SIG-M5 treated with dmso at 0.1 percent for 504 hours (cell line): ENCODE measurements at regions not wholly inside any gene's neighbourhood (a gene's known extent, or its start where the extent isn't known, plus 50 kb on each side); places are given as distances from the start of the nearest gene placed in this dataset.

Experiments
- DNase-seq: peaks from one replicate; lab custom pipeline; 2025; ENCODE audit not compliant: unreplicated experiment; lab: John Stamatoyannopoulos, UW

DNA sequence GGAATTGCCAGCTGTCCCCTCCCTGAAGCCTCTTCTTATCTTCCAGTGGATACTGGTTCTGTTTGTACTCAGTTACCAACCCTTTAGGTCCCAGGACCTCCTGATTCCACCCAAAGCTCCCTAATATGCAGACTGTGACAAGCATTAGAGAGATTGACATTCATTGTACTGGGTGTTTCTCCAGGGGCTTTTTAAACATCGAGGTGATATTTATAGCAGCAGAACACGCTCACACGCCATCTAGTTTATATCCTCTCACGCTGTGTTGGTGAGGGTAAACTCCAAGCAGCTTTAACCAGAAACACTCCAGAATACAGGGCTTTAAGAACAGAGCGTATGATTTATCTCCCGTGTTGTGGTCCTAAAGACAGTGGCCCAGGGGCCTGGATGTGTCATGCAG is 238.4 kb downstream of the IRF8 start:
- no peak for DNase-seq

DNA sequence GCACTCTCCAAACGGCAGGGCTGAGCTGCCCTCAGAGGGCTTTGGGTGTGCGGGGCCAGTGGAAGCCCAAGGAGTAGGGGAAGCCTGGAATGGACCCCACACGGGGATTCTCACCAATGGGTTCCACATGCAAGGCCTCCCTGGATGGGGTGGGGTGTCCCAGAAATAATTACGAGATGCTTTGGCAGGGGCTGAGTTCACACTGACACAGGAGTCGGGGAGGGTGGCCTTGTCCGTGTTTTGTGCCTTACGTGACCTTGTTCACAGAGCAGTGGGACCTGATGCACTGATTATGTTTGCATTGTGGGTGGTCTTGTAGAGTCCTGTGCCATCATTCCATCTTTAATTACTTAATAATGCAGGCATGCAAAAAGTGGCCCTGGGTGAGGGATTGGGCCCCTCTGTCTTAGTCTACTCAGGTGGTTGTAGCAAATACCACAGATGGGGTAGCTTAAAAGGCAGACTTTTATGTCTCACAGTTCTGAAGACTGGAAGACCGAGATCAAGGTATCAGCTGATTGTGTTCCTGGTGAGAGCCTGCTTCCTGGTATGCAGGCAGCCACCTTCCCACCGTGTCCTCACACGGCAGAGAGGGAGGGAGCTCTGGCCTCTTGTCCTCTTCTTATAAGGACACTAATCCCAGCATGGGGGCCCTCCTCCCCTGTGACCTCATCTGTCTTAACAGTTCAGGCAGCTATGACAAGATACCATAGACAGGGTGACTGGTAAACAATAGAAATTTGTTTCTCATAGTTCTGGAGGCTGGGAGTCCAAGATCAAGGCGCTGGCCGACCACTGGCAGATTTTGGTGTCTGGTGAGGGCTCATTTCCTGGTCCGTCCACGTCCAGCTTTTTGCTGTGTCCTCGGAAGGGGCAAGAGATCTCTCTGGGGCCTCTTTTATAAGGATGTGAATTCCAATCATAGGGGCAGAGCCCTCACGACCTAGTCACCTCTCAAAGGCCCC is 239.4 kb downstream of the IRF8 start:
- DNase-seq: no peak

DNA sequence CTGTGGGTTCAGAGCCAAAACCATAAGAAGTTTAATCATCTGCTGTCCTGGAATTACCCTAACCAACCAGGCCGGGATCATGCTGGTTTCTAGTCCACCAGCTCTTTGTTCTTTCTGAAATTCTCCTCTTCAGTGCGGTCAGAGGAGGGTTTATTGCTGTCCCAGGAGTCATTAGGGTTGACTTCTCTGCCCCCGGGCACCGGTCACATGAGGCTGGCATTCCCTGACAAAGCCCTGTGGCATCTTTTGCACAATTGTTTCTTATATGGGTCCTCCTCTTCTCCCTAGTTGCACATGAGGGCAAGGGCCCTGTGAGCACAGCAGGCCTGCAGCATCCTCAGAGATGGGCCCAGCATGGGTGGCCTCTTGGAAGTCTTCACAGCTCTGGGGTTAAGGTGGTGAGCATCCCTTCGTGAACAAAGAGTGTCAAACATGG is 243.9 kb downstream of the IRF8 start:
- DNase-seq: no peak

DNA sequence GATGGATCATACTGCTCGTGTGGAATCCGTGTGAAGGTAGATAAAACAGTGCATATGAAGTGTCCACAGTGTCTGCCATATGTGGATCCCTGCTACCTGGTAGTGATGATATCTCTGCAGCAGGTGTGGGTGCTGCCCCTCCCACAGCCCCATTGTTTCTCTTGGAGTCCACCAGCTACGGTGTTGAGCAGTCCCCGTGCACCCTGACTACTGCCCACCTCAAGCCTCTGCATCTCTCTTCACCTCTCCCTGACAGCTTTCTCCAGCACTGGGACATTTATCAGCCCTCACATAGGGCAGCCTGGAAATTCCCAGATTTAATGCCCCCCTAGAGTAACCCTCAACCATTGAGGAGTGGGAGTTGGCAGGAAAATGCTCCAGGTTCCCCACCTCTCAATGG is 244.7 kb downstream of the IRF8 start:
- no peak for DNase-seq

DNA sequence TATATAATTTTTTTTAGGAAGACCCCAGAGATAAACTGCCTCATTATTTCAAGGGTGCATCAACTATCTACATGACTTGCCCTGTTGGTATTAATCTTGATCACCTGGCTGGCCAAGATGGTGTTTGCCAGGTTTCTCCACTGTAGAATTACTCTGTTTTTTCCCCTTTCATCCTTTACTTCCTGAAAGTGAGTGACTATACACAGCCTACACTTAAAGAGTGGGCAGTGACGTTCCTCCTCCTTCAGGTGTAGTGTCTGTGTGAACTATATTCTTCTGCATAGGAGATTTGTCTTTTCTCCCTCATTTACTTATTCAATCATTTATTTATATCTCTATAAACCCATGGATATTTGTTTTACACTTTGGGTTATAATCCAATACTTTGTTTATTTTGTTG is 246.7 kb downstream of the IRF8 start:
- DNase-seq: no peak

DNA sequence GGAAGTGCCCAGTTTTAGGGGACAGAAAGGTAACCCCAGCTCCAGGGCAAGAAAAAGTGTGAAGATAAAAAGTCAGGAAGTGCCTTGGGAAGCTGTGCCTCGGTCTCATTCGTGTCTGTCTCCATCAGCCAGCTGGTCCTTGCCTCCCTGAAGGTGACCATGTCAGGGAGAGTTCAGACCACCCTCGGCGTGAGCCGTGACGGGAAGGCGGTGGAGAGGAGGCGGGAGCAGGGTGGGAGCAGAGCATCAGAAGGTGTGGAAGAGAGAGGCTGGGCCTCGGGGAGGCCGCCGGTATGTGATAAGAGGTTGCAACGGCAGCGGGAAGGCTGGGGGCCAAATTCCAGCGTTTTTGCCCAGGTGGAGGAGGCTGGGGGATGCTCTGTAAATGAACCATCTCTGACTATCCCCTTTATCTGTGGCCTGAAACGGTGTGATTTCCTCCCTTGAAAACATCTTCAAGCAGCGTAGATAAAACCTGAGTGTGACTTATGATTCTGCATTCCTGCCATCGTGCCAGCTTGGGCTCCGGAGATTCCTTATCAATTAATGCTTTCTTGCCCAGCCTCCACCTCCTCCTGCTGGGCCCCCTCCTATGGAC is 251.8 kb downstream of the IRF8 start:
- no peak for DNase-seq

DNA sequence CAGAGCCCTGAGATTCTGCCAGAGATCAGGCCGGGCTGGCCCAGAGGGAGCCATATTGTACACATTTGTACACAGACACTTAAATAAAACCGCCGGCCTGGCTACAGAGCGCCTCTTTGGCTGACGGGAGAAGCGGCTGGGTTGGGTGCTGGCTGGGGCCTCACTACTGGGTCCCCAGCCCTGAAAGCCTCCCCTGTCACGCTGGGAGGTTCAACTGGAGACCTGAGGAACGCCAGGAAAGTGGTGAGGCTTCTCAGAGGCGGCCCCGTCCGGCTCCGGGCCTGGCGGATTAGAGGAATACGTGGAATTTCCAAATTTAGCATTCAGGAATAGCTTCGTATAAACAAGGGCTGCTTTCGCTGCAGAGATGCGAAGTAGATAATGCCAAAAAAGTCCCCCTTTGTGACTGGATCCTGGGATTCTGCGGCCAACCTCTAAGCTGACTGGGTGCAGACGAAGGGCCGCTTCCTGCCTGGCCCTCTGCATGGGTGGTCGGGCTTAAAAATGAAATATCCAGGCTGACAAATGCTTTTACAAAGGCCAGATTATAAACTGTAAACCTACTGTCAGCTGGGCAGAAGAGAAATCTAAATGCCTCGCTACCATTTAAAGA is 252.4 kb downstream of the IRF8 start:
- DNase-seq: no peak

DNA sequence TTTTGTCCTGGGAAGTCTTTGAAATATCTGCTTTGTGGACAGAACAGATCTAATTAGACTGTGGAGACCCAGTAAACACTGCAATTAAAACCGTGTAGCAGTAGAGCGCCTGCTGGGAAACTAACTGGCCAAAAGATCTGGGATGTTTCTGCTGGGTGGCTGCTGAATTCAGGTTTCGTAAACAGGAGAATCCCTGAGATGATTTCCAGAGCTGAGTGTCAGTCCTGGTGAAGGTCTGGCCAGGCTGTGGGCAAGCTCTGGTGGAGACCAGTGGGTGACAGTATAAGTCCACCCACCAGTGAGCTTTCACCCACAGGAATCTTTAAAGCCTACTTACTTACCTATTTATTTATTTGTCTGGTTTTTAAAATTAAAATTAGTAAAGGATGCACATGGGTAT is 257.2 kb downstream of the IRF8 start:
- no peak for DNase-seq

DNA sequence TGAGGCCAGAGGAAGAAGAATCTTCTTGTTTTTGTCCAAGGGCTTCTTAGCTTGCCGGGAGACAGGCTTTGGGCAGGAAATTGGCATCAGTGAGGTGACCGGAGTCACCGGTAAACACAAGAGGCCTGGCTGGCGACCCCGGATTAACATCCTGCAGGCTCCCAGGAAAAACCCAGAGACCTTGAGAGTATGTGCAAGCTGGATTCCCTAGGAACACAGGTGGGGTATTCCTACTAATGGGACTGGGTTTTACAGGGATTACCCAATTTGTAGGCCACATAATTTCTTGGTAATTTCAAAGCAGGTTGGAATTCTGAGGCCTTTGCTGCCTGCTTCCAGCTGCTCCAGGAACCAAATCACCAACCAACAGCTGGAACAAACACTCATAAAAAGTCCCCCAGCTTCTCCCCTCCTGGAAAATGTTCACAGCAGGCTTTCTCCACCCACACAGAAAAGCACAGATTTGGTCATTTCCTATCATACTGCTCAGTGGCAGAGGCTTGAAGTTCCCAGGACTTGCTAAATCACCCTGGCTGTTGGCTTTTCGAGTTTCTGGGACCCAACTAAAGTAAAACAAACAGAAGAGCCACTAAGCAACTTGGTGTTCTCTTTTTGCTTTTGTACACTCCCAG is 258.8 kb downstream of the IRF8 start:
- DNase-seq: no peak

DNA sequence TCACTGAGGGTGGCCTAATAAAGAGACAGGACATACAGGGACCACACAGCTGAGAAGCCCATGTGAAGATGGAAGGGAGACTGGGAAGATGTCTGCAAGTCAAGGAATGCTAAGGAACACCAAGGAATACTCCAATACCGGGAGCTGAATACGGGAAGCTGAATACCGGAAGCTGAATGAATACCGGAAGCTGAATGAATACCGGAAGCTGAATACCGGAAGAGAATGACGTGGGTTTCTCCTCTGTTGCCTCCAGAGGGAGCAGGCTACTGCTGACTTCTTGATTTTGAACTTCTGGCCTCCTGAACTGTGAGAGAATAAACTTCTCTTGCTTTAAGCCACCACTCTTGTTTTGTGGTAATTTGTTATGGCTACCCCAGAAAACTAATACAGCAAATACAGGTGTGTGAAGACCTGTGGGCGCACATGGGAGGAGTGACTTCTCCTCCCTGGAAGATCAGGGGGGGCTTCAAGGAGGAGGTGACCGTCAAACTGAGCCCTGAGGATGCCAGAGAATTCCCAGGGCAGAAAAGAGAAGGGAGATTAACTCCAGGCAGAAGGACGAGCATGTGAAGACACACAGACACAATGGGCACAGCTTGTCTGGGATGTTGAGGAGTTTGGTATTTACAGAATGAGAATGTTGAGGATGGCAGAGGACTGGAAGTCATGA is 259.9 kb downstream of the IRF8 start:
- no peak for DNase-seq

DNA sequence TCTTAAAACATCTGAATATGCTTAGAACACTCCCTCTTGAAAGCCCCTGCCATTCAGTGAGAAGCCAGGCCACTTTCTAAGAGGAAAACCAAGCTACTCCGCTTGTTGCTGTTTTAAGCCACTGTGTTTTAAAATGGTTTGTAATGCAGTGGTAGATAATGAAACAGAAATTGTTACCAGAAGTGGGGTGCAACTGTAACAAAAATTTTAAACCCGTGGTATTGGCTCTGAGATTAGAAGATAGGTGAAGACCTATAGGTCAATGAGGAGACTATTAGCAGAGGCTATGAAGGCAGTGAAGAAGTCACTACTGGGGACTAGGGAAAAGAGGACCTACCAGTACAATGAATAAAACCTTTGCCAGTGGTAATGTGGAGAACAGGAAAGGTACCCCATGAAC is 266.5 kb downstream of the IRF8 start:
- DNase-seq: no peak

DNA sequence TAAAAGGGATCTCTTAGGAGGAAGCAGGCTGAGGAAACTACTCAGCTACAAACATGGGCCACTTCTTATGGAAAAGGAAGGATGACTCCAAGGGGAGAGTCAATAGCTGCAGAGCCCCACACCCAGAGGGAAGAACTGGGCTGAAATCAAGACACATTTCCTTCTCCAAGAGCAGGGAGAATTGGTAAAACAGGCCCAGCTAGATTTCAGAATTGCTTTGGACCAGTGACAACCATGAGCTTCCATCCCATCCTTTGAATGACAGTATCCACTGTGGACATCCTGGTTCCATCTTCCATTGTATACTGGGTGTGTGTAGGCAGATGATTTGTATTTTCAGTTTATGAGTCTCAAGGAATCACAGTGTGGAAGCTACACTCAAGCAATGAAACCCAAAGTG is 267.5 kb downstream of the IRF8 start:
- DNase-seq: no peak

DNA sequence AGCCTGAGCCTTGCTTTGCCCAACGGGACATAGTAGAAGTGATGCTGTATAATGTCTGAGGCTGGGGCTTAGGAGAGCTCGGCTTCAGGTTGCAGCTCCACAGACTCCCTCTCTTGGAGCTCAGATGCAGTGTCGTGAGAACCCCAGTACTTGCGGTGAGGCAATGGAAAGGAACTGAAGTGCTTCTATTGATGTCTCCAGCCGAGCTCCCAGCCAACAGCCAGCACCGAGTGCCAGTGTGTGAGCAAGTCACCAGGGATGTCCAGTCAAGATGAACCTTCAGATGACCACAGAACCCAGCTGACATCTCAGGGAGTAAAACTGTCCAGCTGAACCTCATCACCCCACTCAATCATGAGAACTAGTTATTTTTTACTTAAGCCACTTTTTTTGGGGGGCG is 268.1 kb downstream of the IRF8 start:
- DNase-seq: no peak

DNA sequence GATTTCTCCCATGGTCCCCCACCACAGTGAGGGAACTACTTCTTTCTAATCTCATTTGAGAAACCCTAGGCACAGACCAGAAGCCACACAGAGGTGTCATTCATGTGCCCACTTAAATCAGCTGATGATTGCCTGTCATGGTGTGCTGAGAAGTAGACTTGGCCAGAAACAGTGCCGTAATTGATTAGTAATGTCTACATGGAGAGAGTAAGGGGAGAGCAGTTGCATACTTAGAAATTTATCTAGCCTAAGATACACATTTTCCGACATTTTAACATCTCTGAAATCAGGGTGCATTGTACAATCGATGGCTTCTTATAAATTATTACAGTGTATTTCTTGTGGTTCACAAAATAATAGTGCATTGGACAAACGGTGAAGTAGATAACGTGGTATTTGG is 271.8 kb downstream of the IRF8 start:
- DNase-seq: no peak

DNA sequence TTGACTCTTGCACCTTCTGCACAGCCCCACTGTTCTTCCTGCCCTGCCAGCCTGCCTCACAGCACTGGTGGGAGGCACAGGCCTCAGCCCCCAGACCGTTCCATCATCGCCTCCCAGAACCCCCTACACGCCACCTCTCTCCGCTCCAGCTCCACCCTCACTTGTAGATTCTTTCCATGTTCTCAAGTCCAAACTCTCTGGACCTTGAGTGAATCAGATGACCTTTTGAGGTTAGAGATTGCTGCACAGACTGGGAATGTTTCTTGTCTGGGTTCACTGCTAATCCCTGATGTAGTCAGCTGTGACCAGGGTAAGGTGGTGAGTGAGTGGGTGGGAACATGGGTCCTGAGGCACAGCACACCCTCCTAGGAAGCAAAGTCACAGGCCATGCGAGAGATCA is 272.4 kb downstream of the IRF8 start:
- no peak for DNase-seq

DNA sequence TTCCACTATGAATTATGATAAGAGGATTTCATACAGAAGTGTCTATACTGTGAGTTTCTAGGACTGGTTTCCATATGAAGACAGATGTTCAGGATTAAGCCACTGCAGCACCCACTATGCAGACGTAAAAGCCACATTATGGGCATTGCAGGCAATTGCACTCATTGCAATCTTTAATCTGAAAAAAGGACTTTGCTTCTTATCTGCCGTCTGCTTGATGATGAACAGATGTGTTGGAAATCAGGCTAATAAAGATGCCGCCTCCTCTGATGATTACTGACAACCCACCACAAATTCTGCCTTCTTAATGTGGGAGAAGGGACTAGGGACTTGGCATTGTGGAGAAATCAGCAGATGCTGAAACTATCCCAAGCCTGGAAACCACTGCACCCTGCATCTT is 276.9 kb downstream of the IRF8 start:
- no peak for DNase-seq

DNA sequence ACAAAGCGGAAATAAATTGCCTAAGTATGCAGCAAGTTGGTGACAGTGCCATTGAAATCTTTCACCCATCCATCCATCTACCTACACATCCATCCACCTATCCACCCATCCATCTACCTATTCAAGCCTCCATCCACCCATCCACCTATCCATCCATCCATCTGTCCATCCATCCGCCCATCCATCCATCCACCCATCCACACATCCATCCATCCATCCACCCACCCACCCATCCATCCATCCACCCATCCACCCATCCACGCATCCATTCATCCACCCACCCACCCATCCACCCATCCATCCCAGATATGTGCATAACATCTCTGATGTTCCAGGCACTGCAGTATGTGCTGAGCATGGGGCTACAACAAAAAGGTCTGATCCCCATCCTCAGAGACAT is 277.5 kb downstream of the IRF8 start:
- no peak for DNase-seq

DNA sequence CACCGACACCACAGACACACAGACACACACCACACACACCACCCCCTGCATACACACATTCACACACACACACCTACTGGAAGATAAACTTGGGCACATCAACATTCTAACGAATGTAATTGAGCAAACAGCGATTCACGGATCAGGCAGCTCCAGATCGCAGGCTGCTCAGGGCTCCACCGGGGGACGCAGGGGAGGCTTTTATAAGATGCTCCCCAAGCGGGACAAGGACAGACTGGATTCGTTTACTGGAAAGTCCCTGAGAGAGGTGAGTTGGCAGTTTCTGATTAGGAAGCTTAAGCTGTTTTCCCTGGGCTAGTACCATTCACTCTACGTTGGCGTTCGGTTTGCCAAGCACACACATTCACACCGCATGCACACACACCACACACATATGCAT is 281.3 kb downstream of the IRF8 start:
- DNase-seq: no peak

DNA sequence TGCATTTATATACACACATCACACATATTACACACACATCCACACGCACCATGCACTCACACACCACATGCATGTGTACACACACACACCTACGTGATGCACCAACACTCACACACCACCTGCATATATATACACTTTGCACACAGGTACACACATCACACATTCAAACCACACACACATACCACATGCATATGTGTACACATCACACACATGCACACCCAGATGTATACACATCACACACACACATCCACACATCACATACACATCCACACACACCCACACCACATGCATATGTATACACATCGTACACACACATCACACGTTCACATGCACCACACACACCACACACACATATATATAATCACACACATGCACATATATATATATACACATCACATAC is 281.8 kb downstream of the IRF8 start:
- DNase-seq: no peak

DNA sequence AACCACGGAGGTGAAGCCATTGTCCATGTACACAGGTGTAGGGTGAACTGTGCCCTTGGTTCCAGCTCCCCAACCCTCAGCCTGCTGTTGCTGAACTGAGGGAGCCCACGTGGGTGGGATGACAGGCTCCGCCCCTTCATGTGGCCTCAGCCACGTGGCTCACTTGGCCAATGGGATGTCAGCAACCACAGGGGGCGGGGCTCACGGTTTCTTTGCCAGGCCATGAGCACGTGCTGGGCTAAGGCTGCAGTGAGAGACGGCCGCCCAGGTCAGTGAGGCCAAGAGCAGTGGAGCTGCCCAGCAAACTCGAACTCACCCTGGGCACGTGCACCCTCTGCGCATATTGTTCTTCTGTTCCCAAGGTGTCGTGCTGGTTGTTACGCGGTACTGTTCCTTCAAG is 282.6 kb downstream of the IRF8 start:
- DNase-seq: no peak

DNA sequence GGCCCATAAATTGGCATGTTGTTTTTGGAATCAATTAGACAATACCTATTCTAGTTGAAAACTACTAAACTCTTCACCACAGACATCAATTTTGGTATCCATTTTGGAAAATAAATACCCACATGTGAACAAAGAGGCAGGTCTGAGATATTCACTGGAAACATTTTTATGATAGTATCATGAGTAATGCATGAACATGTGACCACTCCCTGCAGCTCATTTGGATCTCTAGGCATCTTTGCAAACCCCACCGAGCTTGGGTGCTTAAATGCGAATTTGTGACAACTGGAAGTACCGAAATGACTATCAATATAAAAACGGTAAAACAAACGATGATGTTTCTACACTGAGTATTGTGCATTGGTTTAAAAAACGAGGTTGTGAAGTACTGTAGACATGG is 285.2 kb downstream of the IRF8 start:
- DNase-seq: no peak
